HL-60 (cell line): ENCODE measurements at regions not wholly inside any gene's neighbourhood (a gene's known extent, or its start where the extent isn't known, plus 50 kb on each side); places are given as distances from the start of the nearest gene placed in this dataset.

Experiments used
- DNase-seq, 2 experiments: peaks; one replicate each; pipeline ENCODE4 v3.0.0-alpha.2; 2010 to 2020; ENCODE audit warnings: low read depth in 1 of 2, low spot score in 1 of 2
- H3K27ac ChIP-seq: fragments of 250-450 bp; sonication (Bioruptor Pico); replicated peaks from 2 replicates; pipeline ENCODE4 v1.5.1; 2020; ENCODE audit warnings: mild to moderate bottlenecking, moderate library complexity
- H3K27me3 ChIP-seq: fragments of 250-450 bp; sonication (Bioruptor Pico); 2 replicates; pipeline ENCODE4 v1.5.1; 2021; ENCODE audit warnings: mild to moderate bottlenecking, moderate library complexity; ENCODE audit not compliant: insufficient read depth, poor library complexity, severe bottlenecking
- H3K4me3 ChIP-seq: replicated peaks from 2 replicates; pipeline ENCODE4 v1.5.1; 2011; ENCODE audit warnings: mild to moderate bottlenecking, control low read depth, low read length; ENCODE audit not compliant: insufficient read depth
- CTCF ChIP-seq: IDR thresholded peaks from one replicate; pipeline ENCODE4 v1.5.1; 2011; ENCODE audit warnings: low read length, control low read depth, inconsistent platforms; ENCODE audit not compliant: insufficient read depth
- GABPA ChIP-seq: IDR thresholded peaks from 2 replicates; pipeline ENCODE4 v1.6.1; 2012; ENCODE audit warnings: low read depth
- POLR2AphosphoS5 ChIP-seq: IDR thresholded peaks from 2 replicates; pipeline ENCODE4 v1.6.1; 2012; ENCODE audit warnings: low read depth
- REST ChIP-seq: IDR thresholded peaks from 2 replicates; pipeline ENCODE4 v1.6.1; 2012; ENCODE audit warnings: low read depth; ENCODE audit not compliant: insufficient replicate concordance
- SPI1 ChIP-seq: IDR thresholded peaks from 2 replicates; pipeline ENCODE4 v1.6.1; 2012; ENCODE audit warnings: low read depth, mild to moderate bottlenecking, borderline replicate concordance

GRCh38 chr1:191876631-191877030 lies 281.6 kb upstream of the RGS18 start:
- Histone ChIP-seq H3K27ac (no peak overlapping the region), H3K4me3 (no peak overlapping the region), H3K27me3 (no peaks in the 10 kb centered on the region)
- no peak for DNase-seq
- no peak for TF ChIP-seq GABPA
- TF ChIP-seq SPI1 = no peak
- no peak for TF ChIP-seq REST
- no peak for TF ChIP-seq CTCF
- no peak for TF ChIP-seq POLR2AphosphoS5

- Histone ChIP-seq H3K27me3 (no peaks in the 10 kb centered on the region), H3K27ac (no peak overlapping the region), H3K4me3 (no peak overlapping the region)
- TF ChIP-seq GABPA (no peak), SPI1 (no peak)
- no peak for DNase-seq
Observed at GRCh38 chr1:191882870-191883269, 275.4 kb upstream of the RGS18 start.

- Histone ChIP-seq H3K4me3 (no peak overlapping the region), H3K27me3 (no peaks in the 10 kb centered on the region), H3K27ac (no peak overlapping the region)
- TF ChIP-seq CTCF (no peak), GABPA (no peak), SPI1 (no peak), POLR2AphosphoS5 (no peak), REST (no peak)
- no peak for DNase-seq
Observed at GRCh38 chr1:191886977-191887376, 271.3 kb upstream of the RGS18 start.

- DNase-seq = peak in 1 of 2 experiments; percentile 2
- no peak overlapping the region for H3K4me3 ChIP-seq
- no peak for TF ChIP-seq CTCF
- TF ChIP-seq REST = no peak
- TF ChIP-seq SPI1 = no peak
- no peak for TF ChIP-seq POLR2AphosphoS5
- no peak for TF ChIP-seq GABPA
- H3K27ac ChIP-seq = no peak overlapping the region
- H3K27me3 ChIP-seq = no peaks in the 10 kb centered on the region
Observed at GRCh38 chr1:191888996-191889622, 269.2 kb upstream of the RGS18 start.
